ENCODE measurements at regions not wholly inside any gene's neighbourhood (a gene's known extent, or its start where the extent isn't known, plus 50 kb on each side); places are given as distances from the start of the nearest gene placed in this dataset.

- Histone ChIP-seq H3K27ac (ENCODE audit: insufficient read depth, low read length, poor library complexity, severe bottlenecking) (no peak overlapping the region), H3K27me3 (replicated peaks; ENCODE audit: control insufficient read depth, insufficient read depth, low read length, poor library complexity, severe bottlenecking) (no peaks in the 10 kb centered on the region), H3K4me3 (ENCODE audit: insufficient read depth, low read depth, low read length, poor library complexity, severe bottlenecking) (no peak overlapping the region), H3K9me3 (ENCODE audit: control insufficient read depth, low read length) (no peaks in the 10 kb centered on the region), H3K36me3 (ENCODE audit: control insufficient read depth, insufficient read depth, low read length) (no peaks in the 10 kb centered on the region), H3K4me1 (ENCODE audit: control insufficient read depth, insufficient read depth, low read length, poor library complexity, severe bottlenecking) (no peaks in the 10 kb centered on the region)
- DNase-seq: no peak
Measured at GRCh38 chr16:65429504-65430181, 307.8 kb upstream of the CDH11 start.

GRCh38 chr16:65426484-65426883 is 304.6 kb upstream of the CDH11 start:
- Histone ChIP-seq H3K27me3 (replicated peaks; ENCODE audit: control insufficient read depth, insufficient read depth, low read length, poor library complexity, severe bottlenecking) (no peaks in the 10 kb centered on the region), H3K4me3 (ENCODE audit: insufficient read depth, low read depth, low read length, poor library complexity, severe bottlenecking) (no peak overlapping the region), H3K4me1 (ENCODE audit: control insufficient read depth, insufficient read depth, low read length, poor library complexity, severe bottlenecking) (no peaks in the 10 kb centered on the region), H3K36me3 (ENCODE audit: control insufficient read depth, insufficient read depth, low read length) (no peaks in the 10 kb centered on the region), H3K27ac (ENCODE audit: insufficient read depth, low read length, poor library complexity, severe bottlenecking) (no peak overlapping the region), H3K9me3 (ENCODE audit: control insufficient read depth, low read length) (no peaks in the 10 kb centered on the region)
- no peak for DNase-seq

GRCh38 chr16:65422934-65423333 is 301.1 kb upstream of the CDH11 start:
- no peaks in the 10 kb centered on the region for H3K36me3 ChIP-seq (ENCODE audit: control insufficient read depth, insufficient read depth, low read length)
- H3K4me1 ChIP-seq (ENCODE audit: control insufficient read depth, insufficient read depth, low read length, poor library complexity, severe bottlenecking): no peaks in the 10 kb centered on the region
- H3K9me3 ChIP-seq (ENCODE audit: control insufficient read depth, low read length): no peaks in the 10 kb centered on the region
- no peak for DNase-seq
- H3K27me3 ChIP-seq (replicated peaks; ENCODE audit: control insufficient read depth, insufficient read depth, low read length, poor library complexity, severe bottlenecking): no peaks in the 10 kb centered on the region
- H3K27ac ChIP-seq (ENCODE audit: insufficient read depth, low read length, poor library complexity, severe bottlenecking): no peak overlapping the region
- no peak overlapping the region for H3K4me3 ChIP-seq (ENCODE audit: insufficient read depth, low read depth, low read length, poor library complexity, severe bottlenecking)

- no peaks in the 10 kb centered on the region for H3K27me3 ChIP-seq (replicated peaks; ENCODE audit: control insufficient read depth, insufficient read depth, low read length, poor library complexity, severe bottlenecking)
- no peaks in the 10 kb centered on the region for H3K36me3 ChIP-seq (ENCODE audit: control insufficient read depth, insufficient read depth, low read length)
- no peak overlapping the region for H3K4me3 ChIP-seq (ENCODE audit: insufficient read depth, low read depth, low read length, poor library complexity, severe bottlenecking)
- no peak for DNase-seq
- H3K27ac ChIP-seq (ENCODE audit: insufficient read depth, low read length, poor library complexity, severe bottlenecking): no peak overlapping the region
- H3K9me3 ChIP-seq (ENCODE audit: control insufficient read depth, low read length): no peaks in the 10 kb centered on the region
- no peaks in the 10 kb centered on the region for H3K4me1 ChIP-seq (ENCODE audit: control insufficient read depth, insufficient read depth, low read length, poor library complexity, severe bottlenecking)
Measured at GRCh38 chr16:65421596-65421995, 299.7 kb upstream of the CDH11 start.

GRCh38 chr16:65418435-65418834 is 296.6 kb upstream of the CDH11 start:
- no peaks in the 10 kb centered on the region for H3K27me3 ChIP-seq (replicated peaks; ENCODE audit: control insufficient read depth, insufficient read depth, low read length, poor library complexity, severe bottlenecking)
- DNase-seq: no peak
- no peak overlapping the region for H3K4me3 ChIP-seq (ENCODE audit: insufficient read depth, low read depth, low read length, poor library complexity, severe bottlenecking)
- H3K9me3 ChIP-seq (ENCODE audit: control insufficient read depth, low read length): no peaks in the 10 kb centered on the region
- no peak overlapping the region for H3K27ac ChIP-seq (ENCODE audit: insufficient read depth, low read length, poor library complexity, severe bottlenecking)
- H3K4me1 ChIP-seq (ENCODE audit: control insufficient read depth, insufficient read depth, low read length, poor library complexity, severe bottlenecking): no peaks in the 10 kb centered on the region
- H3K36me3 ChIP-seq (ENCODE audit: control insufficient read depth, insufficient read depth, low read length): no peaks in the 10 kb centered on the region

- H3K27me3 ChIP-seq (replicated peaks; ENCODE audit: control insufficient read depth, insufficient read depth, low read length, poor library complexity, severe bottlenecking): no peaks in the 10 kb centered on the region
- H3K27ac ChIP-seq (ENCODE audit: insufficient read depth, low read length, poor library complexity, severe bottlenecking): no peak overlapping the region
- H3K4me1 ChIP-seq (ENCODE audit: control insufficient read depth, insufficient read depth, low read length, poor library complexity, severe bottlenecking): no peaks in the 10 kb centered on the region
- no peak overlapping the region for H3K4me3 ChIP-seq (ENCODE audit: insufficient read depth, low read depth, low read length, poor library complexity, severe bottlenecking)
- DNase-seq: no peak
- H3K36me3 ChIP-seq (ENCODE audit: control insufficient read depth, insufficient read depth, low read length): no peaks in the 10 kb centered on the region
- H3K9me3 ChIP-seq (ENCODE audit: control insufficient read depth, low read length): no peaks in the 10 kb centered on the region
Measured at GRCh38 chr16:65415460-65415859, 293.6 kb upstream of the CDH11 start.

- Histone ChIP-seq H3K27ac (ENCODE audit: insufficient read depth, low read length, poor library complexity, severe bottlenecking) (no peak overlapping the region), H3K4me1 (ENCODE audit: control insufficient read depth, insufficient read depth, low read length, poor library complexity, severe bottlenecking) (no peaks in the 10 kb centered on the region), H3K4me3 (ENCODE audit: insufficient read depth, low read depth, low read length, poor library complexity, severe bottlenecking) (no peak overlapping the region), H3K9me3 (ENCODE audit: control insufficient read depth, low read length) (no peaks in the 10 kb centered on the region), H3K36me3 (ENCODE audit: control insufficient read depth, insufficient read depth, low read length) (no peaks in the 10 kb centered on the region), H3K27me3 (replicated peaks; ENCODE audit: control insufficient read depth, insufficient read depth, low read length, poor library complexity, severe bottlenecking) (no peaks in the 10 kb centered on the region)
- DNase-seq: no peak
Measured at GRCh38 chr16:65414284-65414984, 292.6 kb upstream of the CDH11 start.

GRCh38 chr16:65413861-65414260 is 292.0 kb upstream of the CDH11 start:
- H3K36me3 ChIP-seq (ENCODE audit: control insufficient read depth, insufficient read depth, low read length): no peaks in the 10 kb centered on the region
- no peak overlapping the region for H3K27ac ChIP-seq (ENCODE audit: insufficient read depth, low read length, poor library complexity, severe bottlenecking)
- DNase-seq: no peak
- no peak overlapping the region for H3K4me3 ChIP-seq (ENCODE audit: insufficient read depth, low read depth, low read length, poor library complexity, severe bottlenecking)
- no peaks in the 10 kb centered on the region for H3K27me3 ChIP-seq (replicated peaks; ENCODE audit: control insufficient read depth, insufficient read depth, low read length, poor library complexity, severe bottlenecking)
- no peaks in the 10 kb centered on the region for H3K9me3 ChIP-seq (ENCODE audit: control insufficient read depth, low read length)
- H3K4me1 ChIP-seq (ENCODE audit: control insufficient read depth, insufficient read depth, low read length, poor library complexity, severe bottlenecking): no peaks in the 10 kb centered on the region

GRCh38 chr16:65410801-65411200 is 288.9 kb upstream of the CDH11 start:
- no peaks in the 10 kb centered on the region for H3K9me3 ChIP-seq (ENCODE audit: control insufficient read depth, low read length)
- H3K27ac ChIP-seq (ENCODE audit: insufficient read depth, low read length, poor library complexity, severe bottlenecking): no peak overlapping the region
- no peaks in the 10 kb centered on the region for H3K36me3 ChIP-seq (ENCODE audit: control insufficient read depth, insufficient read depth, low read length)
- H3K27me3 ChIP-seq (replicated peaks; ENCODE audit: control insufficient read depth, insufficient read depth, low read length, poor library complexity, severe bottlenecking): no peaks in the 10 kb centered on the region
- DNase-seq: no peak
- no peak overlapping the region for H3K4me3 ChIP-seq (ENCODE audit: insufficient read depth, low read depth, low read length, poor library complexity, severe bottlenecking)
- H3K4me1 ChIP-seq (ENCODE audit: control insufficient read depth, insufficient read depth, low read length, poor library complexity, severe bottlenecking): no peaks in the 10 kb centered on the region

- H3K36me3 ChIP-seq (ENCODE audit: control insufficient read depth, insufficient read depth, low read length): no peaks in the 10 kb centered on the region
- no peaks in the 10 kb centered on the region for H3K4me1 ChIP-seq (ENCODE audit: control insufficient read depth, insufficient read depth, low read length, poor library complexity, severe bottlenecking)
- no peaks in the 10 kb centered on the region for H3K27me3 ChIP-seq (replicated peaks; ENCODE audit: control insufficient read depth, insufficient read depth, low read length, poor library complexity, severe bottlenecking)
- no peaks in the 10 kb centered on the region for H3K9me3 ChIP-seq (ENCODE audit: control insufficient read depth, low read length)
- H3K4me3 ChIP-seq (ENCODE audit: insufficient read depth, low read depth, low read length, poor library complexity, severe bottlenecking): no peak overlapping the region
- H3K27ac ChIP-seq (ENCODE audit: insufficient read depth, low read length, poor library complexity, severe bottlenecking): no peak overlapping the region
- DNase-seq: no peak
Measured at GRCh38 chr16:65409510-65409909, 287.6 kb upstream of the CDH11 start.
